ENCODE measurements at regions not wholly inside any gene's neighbourhood (a gene's known extent, or its start where the extent isn't known, plus 50 kb on each side); places are given as distances from the start of the nearest gene placed in this dataset.

DNA sequence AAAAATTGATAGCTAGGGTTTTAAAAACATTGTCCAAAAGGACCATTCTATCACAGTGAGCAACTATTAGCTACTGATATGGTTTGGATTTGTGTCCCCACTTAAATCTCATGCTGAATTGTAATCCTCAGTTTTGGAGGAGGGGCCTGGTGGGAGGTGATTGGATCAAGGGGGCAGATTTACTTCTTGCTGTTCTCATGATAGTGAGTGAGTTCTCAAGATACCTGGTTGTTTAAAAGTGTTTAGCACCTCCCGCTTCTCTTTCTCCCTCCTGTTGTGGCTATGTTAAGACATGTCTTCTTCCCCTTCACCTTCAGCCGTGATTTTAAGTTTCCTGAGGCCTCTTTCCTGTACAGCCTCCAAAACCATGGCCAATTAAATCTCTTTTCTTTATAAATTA, 500.4 kb upstream of the POT1 start:
- TF ChIP-seq, protein P1, sequence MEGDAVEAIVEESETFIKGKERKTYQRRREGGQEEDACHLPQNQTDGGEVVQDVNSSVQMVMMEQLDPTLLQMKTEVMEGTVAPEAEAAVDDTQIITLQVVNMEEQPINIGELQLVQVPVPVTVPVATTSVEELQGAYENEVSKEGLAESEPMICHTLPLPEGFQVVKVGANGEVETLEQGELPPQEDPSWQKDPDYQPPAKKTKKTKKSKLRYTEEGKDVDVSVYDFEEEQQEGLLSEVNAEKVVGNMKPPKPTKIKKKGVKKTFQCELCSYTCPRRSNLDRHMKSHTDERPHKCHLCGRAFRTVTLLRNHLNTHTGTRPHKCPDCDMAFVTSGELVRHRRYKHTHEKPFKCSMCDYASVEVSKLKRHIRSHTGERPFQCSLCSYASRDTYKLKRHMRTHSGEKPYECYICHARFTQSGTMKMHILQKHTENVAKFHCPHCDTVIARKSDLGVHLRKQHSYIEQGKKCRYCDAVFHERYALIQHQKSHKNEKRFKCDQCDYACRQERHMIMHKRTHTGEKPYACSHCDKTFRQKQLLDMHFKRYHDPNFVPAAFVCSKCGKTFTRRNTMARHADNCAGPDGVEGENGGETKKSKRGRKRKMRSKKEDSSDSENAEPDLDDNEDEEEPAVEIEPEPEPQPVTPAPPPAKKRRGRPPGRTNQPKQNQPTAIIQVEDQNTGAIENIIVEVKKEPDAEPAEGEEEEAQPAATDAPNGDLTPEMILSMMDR (IDR thresholded peaks at IDR 0.05) = no peak
- no peak for DNase-seq
- CTCF ChIA-PET = no interaction called here
- Mint-ChIP-seq H3K27me3 (no peaks in the 10 kb centered on the region), H3K9me3 (peaks cover 5% of the 10 kb centered on the region), H3K36me3 (ENCODE audit: low read depth) (no peaks in the 10 kb centered on the region), H3K4me3 (no peak overlapping the region), H3K27ac (no peak overlapping the region), H3K4me1 (ENCODE audit: low read depth) (no peaks in the 10 kb centered on the region)
- intact Hi-C loops (cut with DNase I, micrococcal nuclease) = no loop called here
- Histone ChIP-seq H3K27ac (ENCODE audit: low read depth in 1 of 2, low read length in 2 of 2) (no peak overlapping the region), H3K27me3 (ENCODE audit: control insufficient read depth in 1 of 2, insufficient read depth in 2 of 2, low read length in 2 of 2) (no peaks in the 10 kb centered on the region), H3K4me1 (ENCODE audit: insufficient read depth, low read length) (no peaks in the 10 kb centered on the region), H3K36me3 (ENCODE audit: insufficient read depth, low read length) (no peaks in the 10 kb centered on the region), H3K4me3 (ENCODE audit: low read length) (no peak overlapping the region), H3K9me3 (ENCODE audit: control insufficient read depth in 1 of 2, insufficient read depth in 1 of 2, low read length in 2 of 2) (no peaks in the 10 kb centered on the region)
- POLR2A ChIA-PET = no interaction called here
- no peak for ATAC-seq (ENCODE audit: poor library complexity)

DNA sequence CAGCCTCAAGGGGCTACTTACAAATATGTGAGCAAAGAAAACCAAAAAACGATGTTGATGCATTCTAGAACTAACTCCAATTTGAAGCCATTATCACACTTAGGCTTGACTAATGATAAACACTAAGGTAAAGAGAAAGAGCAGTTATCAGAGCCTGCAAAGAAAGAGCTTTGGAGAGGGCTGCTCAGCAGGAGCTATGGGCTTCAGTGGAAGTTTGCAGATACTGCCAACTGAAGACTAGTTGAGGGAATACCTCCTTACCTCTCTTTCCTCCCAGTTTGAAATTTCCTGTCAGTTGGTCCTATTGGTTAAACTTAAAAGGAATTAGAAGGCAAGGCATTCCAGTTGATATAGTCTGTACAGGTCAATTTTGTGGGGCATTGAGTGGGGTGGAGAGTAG, 498.1 kb upstream of the POT1 start:
- H3K4me1 Mint-ChIP-seq (ENCODE audit: low read depth) = no peaks in the 10 kb centered on the region
- H3K36me3 Mint-ChIP-seq (ENCODE audit: low read depth) = no peaks in the 10 kb centered on the region
- H3K27ac Mint-ChIP-seq = no peak overlapping the region
- no peak overlapping the region for H3K27ac ChIP-seq (ENCODE audit: low read depth in 1 of 2, low read length in 2 of 2)
- TF ChIP-seq, protein P1 (IDR thresholded peaks at IDR 0.05) = no peak
- DNase-seq (no peak), ATAC-seq (ENCODE audit: poor library complexity) (no peak)
- ChIA-PET POLR2A (no interaction called here), CTCF (no interaction called here)
- intact Hi-C loops (cut with DNase I, micrococcal nuclease) = no loop called here
- no peaks in the 10 kb centered on the region for H3K36me3 ChIP-seq (ENCODE audit: insufficient read depth, low read length)
- no peaks in the 10 kb centered on the region for H3K4me1 ChIP-seq (ENCODE audit: insufficient read depth, low read length)
- no peaks in the 10 kb centered on the region for H3K27me3 ChIP-seq (ENCODE audit: control insufficient read depth in 1 of 2, insufficient read depth in 2 of 2, low read length in 2 of 2)
- peaks cover 5% of the 10 kb centered on the region for H3K9me3 Mint-ChIP-seq
- H3K4me3 Mint-ChIP-seq = no peak overlapping the region
- no peak overlapping the region for H3K4me3 ChIP-seq (ENCODE audit: low read length)
- H3K9me3 ChIP-seq (ENCODE audit: control insufficient read depth in 1 of 2, insufficient read depth in 1 of 2, low read length in 2 of 2) = no peaks in the 10 kb centered on the region
- H3K27me3 Mint-ChIP-seq = no peaks in the 10 kb centered on the region

DNA sequence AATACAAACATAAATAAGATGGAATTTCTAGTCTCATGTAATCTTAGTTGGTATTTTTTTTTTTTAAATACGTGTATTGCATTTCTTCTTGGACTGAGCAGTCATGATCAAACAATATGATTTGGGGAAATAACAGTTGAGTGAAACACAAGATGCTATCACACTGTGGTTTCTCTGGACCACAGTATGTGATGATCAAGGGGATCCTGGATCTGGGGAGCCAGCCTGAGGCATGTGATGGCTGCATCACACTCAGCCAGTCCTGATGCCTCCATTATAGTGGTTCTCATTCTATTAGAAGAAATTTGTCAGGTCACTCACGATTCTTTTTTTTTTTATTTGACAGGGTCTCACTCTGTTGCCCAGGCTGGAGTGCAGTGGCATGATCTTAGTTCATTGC, 495.9 kb upstream of the POT1 start:
- H3K27ac Mint-ChIP-seq = no peak overlapping the region
- H3K27me3 Mint-ChIP-seq = no peaks in the 10 kb centered on the region
- H3K36me3 Mint-ChIP-seq (ENCODE audit: low read depth) = no peaks in the 10 kb centered on the region
- no peak overlapping the region for H3K4me3 Mint-ChIP-seq
- Histone ChIP-seq H3K4me1 (ENCODE audit: insufficient read depth, low read length) (no peaks in the 10 kb centered on the region), H3K27ac (ENCODE audit: low read depth in 1 of 2, low read length in 2 of 2) (no peak overlapping the region), H3K4me3 (ENCODE audit: low read length) (no peak overlapping the region), H3K36me3 (ENCODE audit: insufficient read depth, low read length) (no peaks in the 10 kb centered on the region), H3K9me3 (ENCODE audit: control insufficient read depth in 1 of 2, insufficient read depth in 1 of 2, low read length in 2 of 2) (no peaks in the 10 kb centered on the region), H3K27me3 (ENCODE audit: control insufficient read depth in 1 of 2, insufficient read depth in 2 of 2, low read length in 2 of 2) (no peaks in the 10 kb centered on the region)
- ATAC-seq (ENCODE audit: poor library complexity) (no peak), DNase-seq (no peak)
- peaks cover 5% of the 10 kb centered on the region for H3K9me3 Mint-ChIP-seq
- ChIA-PET CTCF (no interaction called here), POLR2A (no interaction called here)
- intact Hi-C loops (cut with DNase I, micrococcal nuclease) = no loop called here
- TF ChIP-seq, protein P1 (IDR thresholded peaks at IDR 0.05) = no peak
- H3K4me1 Mint-ChIP-seq (ENCODE audit: low read depth) = no peaks in the 10 kb centered on the region

Measured in CD4-positive, alpha-beta T cell (primary cell).